ENCODE measurements at regions not wholly inside any gene's neighbourhood (a gene's known extent, or its start where the extent isn't known, plus 50 kb on each side); places are given as distances from the start of the nearest gene placed in this dataset.

- TF ChIP-seq CTCF (IDR thresholded peaks at IDR 0.05) (no peak), POLR2A (IDR thresholded peaks at IDR 0.05) (no peak)
Observed at GRCh38 chr4:163922302-163922701, 427.8 kb downstream of the TMA16 start.
